Astrocyte (in vitro differentiated cells and primary cell): ENCODE measurements at regions not wholly inside any gene's neighbourhood (a gene's known extent, or its start where the extent isn't known, plus 50 kb on each side); places are given as distances from the start of the nearest gene placed in this dataset.
A peak's percentile ranks its signal among the peaks of the same experiment; 100 is the strongest.

Experiments used
- DNase-seq: peaks from one replicate; pipeline ENCODE4 v3.0.0-alpha.2; 2010; ENCODE audit warnings: low read depth
- FAIRE-seq: peaks from 2 replicates; lab custom pipeline; 2011; peaks lifted over from hg19 to GRCh38; lab: Jason Lieb, UNC
- H2AFZ ChIP-seq: 2 replicates; pipeline ENCODE4 v1.6.0; 2012; ENCODE audit warnings: low read depth, low read length, inconsistent platforms
- H3K27ac ChIP-seq: 2 replicates; pipeline ENCODE4 v1.5.1; 2011; ENCODE audit warnings: low read depth, low read length, inconsistent platforms
- H3K27me3 ChIP-seq: 2 replicates; pipeline ENCODE4 v1.6.0; 2011; ENCODE audit warnings: low read length, inconsistent platforms; ENCODE audit not compliant: insufficient read depth
- H3K36me3 ChIP-seq: 2 replicates; pipeline ENCODE4 v1.5.1; 2011; ENCODE audit warnings: low read length, inconsistent platforms; ENCODE audit not compliant: insufficient read depth
- H3K4me1 ChIP-seq: 2 replicates; pipeline ENCODE4 v1.5.1; 2011; ENCODE audit warnings: low read length, inconsistent platforms; ENCODE audit not compliant: insufficient read depth
- H3K4me2 ChIP-seq: 2 replicates; pipeline ENCODE4 v1.6.0; 2012; ENCODE audit warnings: low read length, inconsistent platforms
- H3K4me3 ChIP-seq: 2 replicates; pipeline ENCODE4 v1.5.1; 2011; ENCODE audit warnings: low read depth, mild to moderate bottlenecking, low read length, inconsistent platforms; ENCODE audit not compliant: insufficient read depth
- H3K79me2 ChIP-seq: 2 replicates; pipeline ENCODE4 v1.6.0; 2012; ENCODE audit warnings: mild to moderate bottlenecking, low read length, inconsistent platforms; ENCODE audit not compliant: insufficient read depth
- H3K9ac ChIP-seq: 2 replicates; pipeline ENCODE4 v1.6.0; 2012; ENCODE audit warnings: mild to moderate bottlenecking, low read length, inconsistent platforms
- H3K9me3 ChIP-seq: 2 replicates; pipeline ENCODE4 v1.5.1; 2012; ENCODE audit warnings: low read depth, mild to moderate bottlenecking, low read length, inconsistent platforms; ENCODE audit not compliant: insufficient read depth
- H4K20me1 ChIP-seq: 2 replicates; pipeline ENCODE4 v1.6.0; 2012; ENCODE audit warnings: low read length, inconsistent platforms; ENCODE audit not compliant: insufficient read depth
- H3K27ac Mint-ChIP-seq: one replicate; pipeline ENCODE4 v1.8.0; 2021; ENCODE audit warnings: mild to moderate bottlenecking, mixed read lengths; ENCODE audit not compliant: unreplicated experiment
- H3K27me3 Mint-ChIP-seq: one replicate; pipeline ENCODE4 v1.8.0; 2021; ENCODE audit warnings: low read depth, mixed read lengths; ENCODE audit not compliant: unreplicated experiment
- H3K36me3 Mint-ChIP-seq: one replicate; pipeline ENCODE4 v1.8.0; 2021; ENCODE audit warnings: low read depth, mixed read lengths; ENCODE audit not compliant: unreplicated experiment
- H3K4me1 Mint-ChIP-seq: one replicate; pipeline ENCODE4 v1.8.0; 2021; ENCODE audit warnings: low read depth, mixed read lengths; ENCODE audit not compliant: unreplicated experiment
- H3K4me3 Mint-ChIP-seq: one replicate; pipeline ENCODE4 v1.8.0; 2021; ENCODE audit warnings: mild to moderate bottlenecking, moderate library complexity, mixed read lengths; ENCODE audit not compliant: unreplicated experiment
- H3K9me3 Mint-ChIP-seq: one replicate; pipeline ENCODE4 v1.8.0; 2021; ENCODE audit warnings: mild to moderate bottlenecking, mixed read lengths; ENCODE audit not compliant: unreplicated experiment
- CTCF ChIP-seq: IDR thresholded peaks from 2 replicates; pipeline ENCODE4 v1.5.1; 2011; ENCODE audit warnings: low read depth, mild to moderate bottlenecking, inconsistent platforms, low read length, moderate library complexity; ENCODE audit not compliant: insufficient read depth
- EZH2 ChIP-seq: IDR thresholded peaks from 2 replicates; pipeline ENCODE4 v1.6.1; 2012; ENCODE audit warnings: mild to moderate bottlenecking, low read length, inconsistent platforms; ENCODE audit not compliant: insufficient read depth

DNA sequence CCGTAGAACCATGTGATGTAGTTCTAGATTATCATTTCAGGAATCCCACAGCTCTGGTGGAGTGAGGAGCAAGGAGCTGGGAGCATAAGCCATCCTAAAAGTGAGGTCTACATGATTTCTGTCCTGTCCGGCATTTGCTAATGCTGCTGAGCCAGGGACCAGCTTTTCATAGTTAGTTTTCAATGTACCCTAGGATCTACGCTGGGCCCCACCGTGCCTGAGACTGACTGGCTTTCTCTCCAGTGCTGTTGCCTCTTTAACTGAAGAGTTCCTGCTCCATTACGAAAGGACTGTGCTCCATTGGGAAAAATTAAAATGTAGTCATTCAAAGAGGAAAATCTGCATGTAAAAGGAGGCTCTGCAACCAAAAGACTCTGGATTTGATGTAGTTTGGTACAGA is 634.8 kb downstream of the DMRTA1 start:
- no peak overlapping the region for H2AFZ ChIP-seq
- no peak overlapping the region for H3K4me3 ChIP-seq
- Mint-ChIP-seq H3K9me3 (peaks cover 6% of the 10 kb centered on the region), H3K27ac (no peak overlapping the region), H3K4me1 (no peaks in the 10 kb centered on the region), H3K36me3 (no peaks in the 10 kb centered on the region), H3K27me3 (no peaks in the 10 kb centered on the region), H3K4me3 (no peak overlapping the region)
- TF ChIP-seq CTCF (no peak), EZH2 (no peak)
- H3K36me3 ChIP-seq: no peaks in the 10 kb centered on the region
- no peak overlapping the region for H3K4me2 ChIP-seq
- FAIRE-seq (no peak), DNase-seq (no peak)
- no peaks in the 10 kb centered on the region for H3K4me1 ChIP-seq
- no peaks in the 10 kb centered on the region for H3K27me3 ChIP-seq
- no peak overlapping the region for H3K27ac ChIP-seq
- H3K9ac ChIP-seq: no peak overlapping the region
- H3K9me3 ChIP-seq: no peaks in the 10 kb centered on the region
- no peaks in the 10 kb centered on the region for H3K79me2 ChIP-seq
- H4K20me1 ChIP-seq: no peaks in the 10 kb centered on the region

DNA sequence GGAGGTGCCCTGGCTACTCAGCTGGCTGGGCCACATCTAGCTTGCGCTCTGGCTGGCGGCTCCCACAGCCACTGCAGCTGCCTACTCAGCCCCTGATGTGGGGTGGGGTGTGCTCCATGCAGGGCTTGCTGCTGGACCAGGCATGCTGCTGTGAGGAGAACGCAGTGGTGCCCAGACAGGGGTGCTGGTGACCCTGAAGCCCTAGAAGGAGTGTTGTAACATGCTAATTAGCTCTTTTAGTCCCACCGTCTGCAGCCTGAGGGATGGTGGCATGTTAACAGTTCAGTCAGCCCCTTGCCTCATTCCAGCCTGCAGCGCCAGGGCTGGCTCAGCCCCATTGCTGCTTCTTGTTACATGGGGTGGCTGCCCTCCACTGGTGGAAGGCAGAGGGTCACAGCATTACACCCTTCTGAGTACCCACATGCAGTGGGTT is 642.3 kb downstream of the DMRTA1 start:
- H3K36me3 ChIP-seq: no peaks in the 10 kb centered on the region
- Mint-ChIP-seq H3K4me1 (no peaks in the 10 kb centered on the region), H3K9me3 (peaks cover 6% of the 10 kb centered on the region), H3K27ac (no peak overlapping the region), H3K36me3 (no peaks in the 10 kb centered on the region), H3K4me3 (no peak overlapping the region), H3K27me3 (no peaks in the 10 kb centered on the region)
- H3K79me2 ChIP-seq: no peaks in the 10 kb centered on the region
- H3K9ac ChIP-seq: no peak overlapping the region
- no peak overlapping the region for H3K27ac ChIP-seq
- no peaks in the 10 kb centered on the region for H3K4me1 ChIP-seq
- FAIRE-seq (no peak), DNase-seq (no peak)
- no peaks in the 10 kb centered on the region for H3K27me3 ChIP-seq
- no peaks in the 10 kb centered on the region for H3K9me3 ChIP-seq
- no peak overlapping the region for H3K4me2 ChIP-seq
- no peak overlapping the region for H3K4me3 ChIP-seq
- TF ChIP-seq CTCF: no peak
- no peak for TF ChIP-seq EZH2
- H2AFZ ChIP-seq: no peak overlapping the region
- no peaks in the 10 kb centered on the region for H4K20me1 ChIP-seq

DNA sequence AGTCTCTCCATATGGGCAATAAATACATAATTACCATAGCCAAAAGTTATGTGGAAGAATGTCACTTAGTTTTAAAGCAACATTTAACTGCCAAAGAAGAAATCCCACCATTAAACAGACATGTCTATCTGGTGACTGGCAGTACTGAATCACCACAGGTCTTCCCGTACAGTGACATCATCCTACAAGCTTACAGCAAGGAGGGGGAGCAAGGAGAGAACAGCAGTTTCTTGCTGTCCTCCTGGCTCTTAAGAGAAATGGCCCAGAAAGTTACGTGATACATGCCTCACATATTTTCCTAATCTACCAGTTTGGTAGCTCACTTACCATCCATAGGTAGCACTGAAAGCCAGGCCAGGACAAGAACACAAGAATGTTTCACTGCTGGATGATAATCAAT is 671.0 kb downstream of the DMRTA1 start:
- H2AFZ ChIP-seq: peak overlapping the region; percentile 75
- Mint-ChIP-seq H3K36me3 (no peaks in the 10 kb centered on the region), H3K9me3 (no peaks in the 10 kb centered on the region), H3K4me1 (peaks cover 21% of the 10 kb centered on the region), H3K4me3 (no peak overlapping the region), H3K27me3 (no peaks in the 10 kb centered on the region), H3K27ac (peak overlapping the region; percentile 98)
- TF ChIP-seq CTCF (no peak), EZH2 (no peak)
- no peaks in the 10 kb centered on the region for H3K4me1 ChIP-seq
- no peaks in the 10 kb centered on the region for H3K27me3 ChIP-seq
- peak overlapping the region; percentile 49 for H3K4me2 ChIP-seq
- H3K27ac ChIP-seq: peak overlapping the region; percentile 78
- H3K36me3 ChIP-seq: no peaks in the 10 kb centered on the region
- H3K79me2 ChIP-seq: no peaks in the 10 kb centered on the region
- no peak overlapping the region for H3K4me3 ChIP-seq
- H3K9ac ChIP-seq: peak overlapping the region; percentile 41
- H3K9me3 ChIP-seq: no peaks in the 10 kb centered on the region
- DNase-seq (peak; percentile 78), FAIRE-seq (peak; percentile 23)
- H4K20me1 ChIP-seq: no peaks in the 10 kb centered on the region
